MM.1S (cell line): ENCODE measurements at regions not wholly inside any gene's neighbourhood (a gene's known extent, or its start where the extent isn't known, plus 50 kb on each side); places are given as distances from the start of the nearest gene placed in this dataset.

ENCODE experiments used
- DNase-seq: peaks from one replicate; pipeline ENCODE4 v3.0.0-alpha.2; 2015
- H2AFZ ChIP-seq: fragments of 300-600 bp; sonication (generic); 2 replicates; pipeline ENCODE4 v1.6.0; 2016; ENCODE audit warnings: antibody characterized with exemption, low read length
- H3F3A ChIP-seq: fragments of 300-600 bp; sonication (generic); 2 replicates; pipeline ENCODE4 v1.6.1; 2016; ENCODE audit warnings: mild to moderate bottlenecking, antibody characterized with exemption, low read length, moderate library complexity, mixed read lengths; ENCODE audit not compliant: insufficient read depth
- H3K27ac ChIP-seq: fragments of 300-600 bp; sonication (generic); 2 replicates; pipeline ENCODE4 v1.5.1; 2016; ENCODE audit warnings: mild to moderate bottlenecking, low read length
- H3K27me3 ChIP-seq: fragments of 300-600 bp; sonication (generic); replicated peaks from 2 replicates; pipeline ENCODE4 v1.6.0; 2016; ENCODE audit warnings: low read length; ENCODE audit not compliant: insufficient read depth
- H3K36me3 ChIP-seq: fragments of 300-600 bp; sonication (generic); replicated peaks from 2 replicates; pipeline ENCODE4 v1.6.1; 2016; ENCODE audit warnings: mild to moderate bottlenecking, low read length, mixed read lengths; ENCODE audit not compliant: insufficient read depth
- H3K4me1 ChIP-seq: fragments of 300-600 bp; sonication (generic); 2 replicates; pipeline ENCODE4 v1.6.1; 2016; ENCODE audit warnings: low read length, mixed read lengths
- H3K4me2 ChIP-seq: fragments of 300-600 bp; sonication (generic); 2 replicates; pipeline ENCODE4 v1.6.0; 2016; ENCODE audit warnings: low read depth, low read length
- H3K4me3 ChIP-seq: fragments of 300-600 bp; sonication (generic); 2 replicates; pipeline ENCODE4 v1.5.1; 2016; ENCODE audit warnings: low read length, mixed read lengths
- H3K79me2 ChIP-seq: fragments of 300-600 bp; sonication (generic); 2 replicates; pipeline ENCODE4 v1.6.1; 2016; ENCODE audit warnings: mixed run types, low read length, mixed read lengths
- H3K9ac ChIP-seq: fragments of 300-600 bp; sonication (generic); 2 replicates; pipeline ENCODE4 v1.6.1; 2016; ENCODE audit warnings: low read length, mixed read lengths
- H3K9me2 ChIP-seq: fragments of 300-600 bp; sonication (generic); replicated peaks from 2 replicates; pipeline ENCODE4 v1.6.1; 2016; ENCODE audit warnings: mild to moderate bottlenecking, low read length, mixed read lengths; ENCODE audit not compliant: insufficient read depth
- H3K9me3 ChIP-seq: fragments of 300-600 bp; sonication (generic); replicated peaks from 2 replicates; pipeline ENCODE4 v1.6.1; 2016; ENCODE audit warnings: mild to moderate bottlenecking, low read length, mixed read lengths; ENCODE audit not compliant: insufficient read depth
- H4K20me1 ChIP-seq: fragments of 300-600 bp; sonication (generic); 2 replicates; pipeline ENCODE4 v1.6.1; 2016; ENCODE audit warnings: mild to moderate bottlenecking, low read length, moderate library complexity, mixed read lengths; ENCODE audit not compliant: insufficient read depth
- CTCF ChIP-seq: fragments of 300-600 bp; sonication (generic); IDR thresholded peaks from 2 replicates; pipeline ENCODE4 v1.5.1; 2016; ENCODE audit warnings: antibody characterized with exemption, low read length, mixed read lengths
- EZH2 ChIP-seq: fragments of 300-600 bp; sonication (generic); optimal IDR thresholded peaks from 2 replicates; pipeline ENCODE3; 2017; ENCODE audit warnings: low read depth, mild to moderate bottlenecking, antibody characterized with exemption, low read length, mixed read lengths
- EZH2phosphoT487 ChIP-seq: fragments of 300-600 bp; sonication (generic); IDR thresholded peaks from 2 replicates; pipeline ENCODE4 v1.6.1; 2018; ENCODE audit warnings: antibody characterized with exemption, low read length

DNA sequence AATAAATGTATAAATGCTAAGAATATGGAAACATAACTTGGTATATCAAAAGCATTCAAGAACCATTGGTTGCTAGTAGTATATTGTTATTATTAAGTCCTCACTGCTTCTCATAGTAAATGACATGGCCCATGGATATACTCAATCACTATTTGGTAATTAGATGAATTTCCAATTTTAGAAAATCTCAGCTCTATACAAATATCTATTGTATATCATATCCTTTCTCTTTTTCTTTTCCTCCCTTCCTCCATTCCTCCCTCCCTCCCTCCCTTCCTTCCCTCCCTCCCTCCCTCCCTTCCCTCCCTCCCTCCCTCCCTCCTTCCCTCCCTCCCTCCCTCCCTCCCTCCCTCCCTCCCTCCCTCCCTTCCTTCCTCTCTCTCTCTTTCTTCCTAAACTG, 514.4 kb upstream of the LCORL start:
- Histone ChIP-seq H3K9ac (no peak overlapping the region), H3K9me2 (no peaks in the 10 kb centered on the region), H3K27me3 (no peaks in the 10 kb centered on the region), H3K4me1 (no peaks in the 10 kb centered on the region), H3K36me3 (no peaks in the 10 kb centered on the region), H4K20me1 (no peaks in the 10 kb centered on the region), H3K9me3 (no peaks in the 10 kb centered on the region), H3K4me3 (no peak overlapping the region), H3F3A (no peaks in the 10 kb centered on the region), H3K4me2 (no peak overlapping the region), H3K27ac (no peak overlapping the region), H2AFZ (no peak overlapping the region), H3K79me2 (no peaks in the 10 kb centered on the region)
- DNase-seq, result no peak
- TF ChIP-seq CTCF (no peak), EZH2phosphoT487 (no peak), EZH2 (no peak)

DNA sequence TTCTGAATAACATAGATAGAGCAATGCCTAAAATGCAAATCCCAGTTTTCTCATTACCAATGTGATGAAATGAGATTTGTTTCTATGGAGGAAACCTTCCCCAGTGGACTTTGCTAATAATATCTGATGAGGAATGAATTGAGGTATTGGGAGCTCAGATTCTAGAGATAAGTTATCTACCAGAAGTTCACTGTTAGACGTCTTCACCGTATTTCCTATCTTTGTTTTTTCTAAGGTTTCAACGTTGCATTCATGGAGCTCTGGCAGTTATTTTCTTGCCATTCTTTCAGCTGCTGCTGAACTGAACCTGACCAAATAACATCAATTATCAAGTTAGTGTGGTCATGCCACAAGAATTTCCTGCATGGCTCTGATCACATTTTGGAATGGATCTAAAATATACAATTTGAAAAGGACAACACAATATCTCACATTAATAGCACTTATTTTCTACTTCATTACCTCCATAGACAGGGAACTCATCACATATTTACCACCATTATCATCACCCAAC, 511.8 kb upstream of the LCORL start:
- H2AFZ ChIP-seq, result no peak overlapping the region
- no peaks in the 10 kb centered on the region for H3K27me3 ChIP-seq
- H3K9me2 ChIP-seq, result no peaks in the 10 kb centered on the region
- H4K20me1 ChIP-seq, result no peaks in the 10 kb centered on the region
- no peak overlapping the region for H3K27ac ChIP-seq
- no peak overlapping the region for H3K9ac ChIP-seq
- no peaks in the 10 kb centered on the region for H3K36me3 ChIP-seq
- H3K4me2 ChIP-seq, result no peak overlapping the region
- DNase-seq, result no peak
- no peaks in the 10 kb centered on the region for H3K79me2 ChIP-seq
- H3K9me3 ChIP-seq, result no peaks in the 10 kb centered on the region
- TF ChIP-seq EZH2 (no peak), CTCF (no peak), EZH2phosphoT487 (no peak)
- H3K4me3 ChIP-seq, result no peak overlapping the region
- no peaks in the 10 kb centered on the region for H3F3A ChIP-seq
- H3K4me1 ChIP-seq, result no peaks in the 10 kb centered on the region

- Histone ChIP-seq H3K27ac (no peak overlapping the region), H3K4me1 (no peaks in the 10 kb centered on the region), H3K79me2 (no peaks in the 10 kb centered on the region), H3K9me3 (no peaks in the 10 kb centered on the region), H3K4me3 (no peak overlapping the region), H3K4me2 (no peak overlapping the region), H3K27me3 (no peaks in the 10 kb centered on the region), H2AFZ (no peak overlapping the region), H4K20me1 (no peaks in the 10 kb centered on the region), H3K36me3 (no peaks in the 10 kb centered on the region), H3F3A (no peaks in the 10 kb centered on the region), H3K9ac (no peak overlapping the region), H3K9me2 (no peaks in the 10 kb centered on the region)
- no peak for DNase-seq
- TF ChIP-seq CTCF, result no peak
- no peak for TF ChIP-seq EZH2phosphoT487
- TF ChIP-seq EZH2, result no peak
Measured at GRCh38 chr4:18531731-18532130, 510.2 kb upstream of the LCORL start.
